Lower leg skin (tissue), 4 donors: ENCODE measurements at regions not wholly inside any gene's neighbourhood (a gene's known extent, or its start where the extent isn't known, plus 50 kb on each side); places are given as distances from the start of the nearest gene placed in this dataset.

ENCODE experiments used
- DNase-seq, 2 donors: peaks; one replicate each; pipeline ENCODE4 v3.0.0-alpha.2; 2019; ENCODE audit warnings: low spot score in 2 of 2
- H3K4me3 ChIP-seq: fragments of 200-600 bp; sonication (generic); 2 replicates; pipeline ENCODE4 v1.5.1; 2017; ENCODE audit warnings: mild to moderate bottlenecking, low read depth; ENCODE audit not compliant: poor library complexity, severe bottlenecking
- POLR2A ChIP-seq, 2 donors: fragments of 450-650 bp; IDR thresholded peaks; one replicate each; pipeline ENCODE4 v1.6.1; 2016 to 2017; ENCODE audit warnings: antibody characterized with exemption in 2 of 2, mild to moderate bottlenecking in 1 of 2, moderate library complexity in 1 of 2
- WGBS, 2 donors: methylation state at CpG; one replicate each; pipeline ENCODE4 v1.1.5; 2018; 5-methylcytosine and 5-hydroxymethylcytosine counted together
- intact Hi-C: fragments of 100-400 bp; cut with DNase I; formaldehyde crosslinking; loops from one replicate; pipeline ENCODE4 v1.15.0; 2023; ENCODE audit warnings: low total_unique reads
- TF ChIP-seq, protein P1 (sequence below), 3 donors: fragments of 450-650 bp; IDR thresholded peaks; one replicate each; pipeline ENCODE4 v1.5.1; 2016; ENCODE audit warnings: antibody characterized with exemption in 3 of 3, mild to moderate bottlenecking in 3 of 3, moderate library complexity in 2 of 3

DNA sequence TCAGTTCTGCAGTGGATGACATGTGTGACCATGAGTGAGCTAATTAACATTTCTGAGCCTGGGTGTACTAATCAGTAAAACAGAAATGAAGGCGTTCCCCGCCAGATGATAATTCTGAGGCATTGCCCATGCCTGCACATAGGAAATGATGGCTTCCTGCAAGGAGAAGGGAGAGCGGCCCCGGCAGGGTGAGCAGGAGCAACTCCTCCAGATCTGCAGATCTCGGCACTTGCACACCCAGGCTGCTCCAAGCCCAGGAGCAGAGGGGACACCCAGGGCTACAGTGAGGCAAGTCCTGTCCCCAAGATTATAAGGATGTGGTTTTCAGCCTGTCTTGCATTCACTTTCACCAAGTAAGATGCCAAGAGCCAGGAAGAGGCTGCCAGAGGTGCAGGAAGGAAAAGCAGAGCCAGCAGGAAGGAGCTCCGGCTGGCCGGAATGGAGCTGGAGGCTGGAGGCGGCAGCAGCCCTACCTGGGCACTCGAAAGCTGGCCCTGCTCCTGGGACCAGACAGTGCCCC lies 177.5 kb upstream of the CST7 start:
- no peak overlapping the region for H3K4me3 ChIP-seq
- 48 to 56% methylated on average over 9 of the region's 9 CpGs for WGBS, 2 donors
- intact Hi-C loops = no loop called here
- no peak for TF ChIP-seq POLR2A (IDR thresholded peaks at IDR 0.05)
- TF ChIP-seq, protein P1, sequence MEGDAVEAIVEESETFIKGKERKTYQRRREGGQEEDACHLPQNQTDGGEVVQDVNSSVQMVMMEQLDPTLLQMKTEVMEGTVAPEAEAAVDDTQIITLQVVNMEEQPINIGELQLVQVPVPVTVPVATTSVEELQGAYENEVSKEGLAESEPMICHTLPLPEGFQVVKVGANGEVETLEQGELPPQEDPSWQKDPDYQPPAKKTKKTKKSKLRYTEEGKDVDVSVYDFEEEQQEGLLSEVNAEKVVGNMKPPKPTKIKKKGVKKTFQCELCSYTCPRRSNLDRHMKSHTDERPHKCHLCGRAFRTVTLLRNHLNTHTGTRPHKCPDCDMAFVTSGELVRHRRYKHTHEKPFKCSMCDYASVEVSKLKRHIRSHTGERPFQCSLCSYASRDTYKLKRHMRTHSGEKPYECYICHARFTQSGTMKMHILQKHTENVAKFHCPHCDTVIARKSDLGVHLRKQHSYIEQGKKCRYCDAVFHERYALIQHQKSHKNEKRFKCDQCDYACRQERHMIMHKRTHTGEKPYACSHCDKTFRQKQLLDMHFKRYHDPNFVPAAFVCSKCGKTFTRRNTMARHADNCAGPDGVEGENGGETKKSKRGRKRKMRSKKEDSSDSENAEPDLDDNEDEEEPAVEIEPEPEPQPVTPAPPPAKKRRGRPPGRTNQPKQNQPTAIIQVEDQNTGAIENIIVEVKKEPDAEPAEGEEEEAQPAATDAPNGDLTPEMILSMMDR (IDR thresholded peaks at IDR 0.05) = no peak
- peak in 1 of 2 donors; percentile 61 for DNase-seq

- intact Hi-C loops = no loop called here
- 62 to 64% methylated on average over 10 of the region's 10 CpGs for WGBS, 2 donors
- TF ChIP-seq, protein P1 (IDR thresholded peaks at IDR 0.05) = no peak
- TF ChIP-seq POLR2A (IDR thresholded peaks at IDR 0.05) = no peak
- H3K4me3 ChIP-seq = no peak overlapping the region
- DNase-seq = peak in 1 of 2 donors; percentile 48
Observed at GRCh38 chr20:24772667-24773066, 176.4 kb upstream of the CST7 start.

GRCh38 chr20:24773168-24773567 lies 175.9 kb upstream of the CST7 start:
- WGBS, 2 donors = 55 to 67% methylated on average over 5 of the region's 5 CpGs
- peak in 1 of 2 donors; percentile 18 for DNase-seq
- intact Hi-C loops = no loop called here
- TF ChIP-seq, protein P1 (IDR thresholded peaks at IDR 0.05) = no peak
- no peak for TF ChIP-seq POLR2A (IDR thresholded peaks at IDR 0.05)
- no peak overlapping the region for H3K4me3 ChIP-seq

DNA sequence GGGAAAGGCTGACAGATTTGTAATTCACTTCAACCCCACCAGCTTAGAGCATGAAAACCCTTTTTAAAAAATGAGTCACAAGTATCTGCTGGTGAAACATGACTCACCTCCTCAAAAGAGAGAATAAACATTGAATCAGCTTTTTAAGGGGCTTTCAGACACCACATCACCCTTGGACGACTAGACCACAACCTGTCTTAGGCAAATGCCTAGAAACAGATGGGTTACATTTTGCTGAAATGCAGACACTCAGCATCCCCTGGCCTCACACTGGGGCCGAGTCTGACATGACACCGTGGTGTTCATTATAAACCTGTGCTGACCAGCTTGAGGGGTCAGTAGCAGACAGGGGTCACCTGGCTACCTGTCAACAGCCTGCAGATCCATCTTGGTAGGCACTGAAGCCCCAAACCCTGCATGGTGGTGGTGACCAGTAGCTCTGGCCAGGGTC lies 175.3 kb upstream of the CST7 start:
- peak in 1 of 2 donors; percentile 62 for DNase-seq
- WGBS, 2 donors = 56 to 60% methylated on average over 3 of the region's 3 CpGs
- TF ChIP-seq POLR2A (IDR thresholded peaks at IDR 0.05) = no peak
- TF ChIP-seq, protein P1 (IDR thresholded peaks at IDR 0.05) = no peak
- intact Hi-C loops = no loop called here
- H3K4me3 ChIP-seq = no peak overlapping the region

GRCh38 chr20:24775966-24776365 lies 173.1 kb upstream of the CST7 start:
- TF ChIP-seq, protein P1 (IDR thresholded peaks at IDR 0.05) = no peak
- TF ChIP-seq POLR2A (IDR thresholded peaks at IDR 0.05) = no peak
- H3K4me3 ChIP-seq = no peak overlapping the region
- DNase-seq = no peak
- intact Hi-C loops = no loop called here

DNA sequence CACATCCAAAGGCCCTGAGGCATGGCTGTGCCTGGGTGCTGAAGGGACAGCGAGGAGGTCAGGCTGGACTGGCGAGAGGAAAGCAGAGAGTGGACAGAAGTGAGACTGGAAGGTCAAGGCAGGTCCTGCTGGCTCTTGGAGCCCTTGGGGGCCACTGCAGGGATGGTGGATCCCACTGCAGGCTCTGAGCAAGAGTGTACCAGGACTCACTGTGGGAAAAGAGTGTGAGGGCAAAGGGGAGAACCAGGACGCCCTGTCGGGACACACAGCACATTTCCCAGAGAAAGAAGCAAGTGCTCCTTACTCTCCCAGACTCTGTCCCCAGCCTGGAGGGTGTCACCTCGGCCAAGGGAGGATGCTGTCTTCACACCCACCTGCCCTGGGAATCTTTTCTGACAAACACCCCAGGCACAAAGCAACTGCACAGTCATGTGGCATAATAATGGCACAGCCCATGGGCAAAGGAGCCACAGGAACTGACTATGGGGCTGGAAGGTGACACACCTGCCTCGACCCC lies 172.3 kb upstream of the CST7 start:
- intact Hi-C loops = no loop called here
- 83 to 84% methylated on average over 6 of the region's 6 CpGs for WGBS, 2 donors
- no peak overlapping the region for H3K4me3 ChIP-seq
- DNase-seq = peak in 1 of 2 donors; percentile 59
- TF ChIP-seq, protein P1 (IDR thresholded peaks at IDR 0.05) = no peak
- no peak for TF ChIP-seq POLR2A (IDR thresholded peaks at IDR 0.05)
